ENCODE measurements at regions not wholly inside any gene's neighbourhood (a gene's known extent, or its start where the extent isn't known, plus 50 kb on each side); places are given as distances from the start of the nearest gene placed in this dataset.

DNA sequence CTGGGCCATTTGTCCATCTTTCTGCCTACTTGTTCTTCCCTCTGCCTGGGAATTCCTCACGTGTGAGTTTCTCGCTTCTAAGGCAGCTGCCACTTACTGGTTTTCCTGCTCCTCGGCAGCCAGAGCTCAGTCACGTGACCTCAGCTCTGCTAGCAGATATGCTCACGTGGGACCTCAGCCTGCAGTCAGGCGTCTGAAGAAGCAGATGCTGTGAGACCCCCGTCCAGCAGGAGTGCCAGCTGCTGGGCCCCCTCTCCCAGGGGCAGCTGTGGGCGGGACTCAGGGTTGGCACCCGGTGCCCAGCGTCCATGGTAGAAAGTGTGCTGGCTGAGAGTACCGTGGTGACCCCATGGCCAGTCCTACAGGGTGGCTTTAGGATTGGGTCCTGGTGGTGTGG, 161.3 kb upstream of the TLE3 start:
- TF ChIP-seq, protein P1, sequence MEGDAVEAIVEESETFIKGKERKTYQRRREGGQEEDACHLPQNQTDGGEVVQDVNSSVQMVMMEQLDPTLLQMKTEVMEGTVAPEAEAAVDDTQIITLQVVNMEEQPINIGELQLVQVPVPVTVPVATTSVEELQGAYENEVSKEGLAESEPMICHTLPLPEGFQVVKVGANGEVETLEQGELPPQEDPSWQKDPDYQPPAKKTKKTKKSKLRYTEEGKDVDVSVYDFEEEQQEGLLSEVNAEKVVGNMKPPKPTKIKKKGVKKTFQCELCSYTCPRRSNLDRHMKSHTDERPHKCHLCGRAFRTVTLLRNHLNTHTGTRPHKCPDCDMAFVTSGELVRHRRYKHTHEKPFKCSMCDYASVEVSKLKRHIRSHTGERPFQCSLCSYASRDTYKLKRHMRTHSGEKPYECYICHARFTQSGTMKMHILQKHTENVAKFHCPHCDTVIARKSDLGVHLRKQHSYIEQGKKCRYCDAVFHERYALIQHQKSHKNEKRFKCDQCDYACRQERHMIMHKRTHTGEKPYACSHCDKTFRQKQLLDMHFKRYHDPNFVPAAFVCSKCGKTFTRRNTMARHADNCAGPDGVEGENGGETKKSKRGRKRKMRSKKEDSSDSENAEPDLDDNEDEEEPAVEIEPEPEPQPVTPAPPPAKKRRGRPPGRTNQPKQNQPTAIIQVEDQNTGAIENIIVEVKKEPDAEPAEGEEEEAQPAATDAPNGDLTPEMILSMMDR (IDR thresholded peaks at IDR 0.05), result no peak
- no peak for TF ChIP-seq POLR2A (IDR thresholded peaks at IDR 0.05)

Measured in heart left ventricle (tissue), 13 donors.